HCT116 (cell line): ENCODE measurements at regions not wholly inside any gene's neighbourhood (a gene's known extent, or its start where the extent isn't known, plus 50 kb on each side); places are given as distances from the start of the nearest gene placed in this dataset.

Source experiments
- ATAC-seq: fragments of 200-7000 bp; cut with Tn5 transposase; 2 replicates; pipeline ENCODE4 v1.9.1; 2020; ENCODE audit warnings: mild to moderate bottlenecking, moderate library complexity
- BruUV-seq: library from RNA; stranded (reverse); fragments of 400-500 nt; replicated peaks from 2 replicates; lab custom pipeline; 2021; lab: Mats Ljungman, UMichigan
- CTCF ChIA-PET: fragments of 300-600 bp; sonication (Branson Sonifier 250); formaldehyde crosslinking; loops from one replicate; lab custom pipeline; 2021; ENCODE audit warnings: antibody characterized with exemption; lab: Charles Lee
- POLR2A ChIA-PET: fragments of 300-600, 350-600 bp; sonication (Branson Sonifier 250); formaldehyde crosslinking; loops from one replicate; lab custom pipeline; 2021; ENCODE audit warnings: antibody characterized with exemption; lab: Charles Lee
- RAD21 ChIA-PET, 2 experiments: fragments of 300-600 bp; sonication (Branson Sonifier 250); formaldehyde crosslinking; loops; one replicate each; lab custom pipeline; 2023; ENCODE audit warnings: low total read pairs in 2 of 2; ENCODE audit not compliant: uncharacterized antibody in 2 of 2, unreplicated experiment in 2 of 2, low non-redundant PET in 1 of 2; lab: Charles Lee
- DNase-seq: peaks from one replicate; pipeline ENCODE4 v3.0.0-alpha.2; 2010; ENCODE audit warnings: low read depth, low spot score
- H2AFZ ChIP-seq: fragments of 200-600 bp; shearing (Covaris generic), sonication (generic); 2 replicates; pipeline ENCODE4 v1.6.1; 2017; ENCODE audit warnings: low read depth, mixed run types, mixed read lengths, antibody characterized with exemption, low read length; ENCODE audit not compliant: poor library complexity, severe bottlenecking
- H3K27ac ChIP-seq: 2 replicates; pipeline ENCODE4 v1.5.1; 2012; ENCODE audit warnings: low read depth, low read length
- H3K27me3 ChIP-seq: fragments of 200-600 bp; sonication (generic); 2 replicates; pipeline ENCODE4 v1.6.1; 2016; ENCODE audit warnings: mixed run types, low read length, mixed read lengths; ENCODE audit not compliant: insufficient read depth
- H3K36me3 ChIP-seq, 2 experiments: fragments of 200-500 bp in 1 of 2; fragments of 200-600 bp in 1 of 2; sonication (Bioruptor generic) in 1 of 2; sonication (generic) in 1 of 2; 2 replicates each; pipeline versions ENCODE4 v1.5.1 to v1.6.1; 2014 to 2016; ENCODE audit warnings: low read length in 2 of 2, inconsistent platforms in 1 of 2, mixed read lengths in 1 of 2, mixed run types in 1 of 2; ENCODE audit not compliant: insufficient read depth in 2 of 2, control insufficient read depth in 1 of 2
- H3K4me1 ChIP-seq, 2 experiments: fragments of 200-600 bp in 1 of 2; sonication (generic) in 1 of 2; 2 replicates each; pipeline versions ENCODE4 v1.5.1 to v1.6.1; 2012 to 2017; ENCODE audit warnings: low read length in 2 of 2, inconsistent platforms in 1 of 2, mild to moderate bottlenecking in 1 of 2, mixed read lengths in 1 of 2, mixed run types in 1 of 2, moderate library complexity in 1 of 2; ENCODE audit not compliant: insufficient read depth in 2 of 2, control insufficient read depth in 1 of 2
- H3K4me2 ChIP-seq: fragments of 200-600 bp; sonication (generic); 2 replicates; pipeline ENCODE4 v1.6.1; 2017; ENCODE audit warnings: mixed run types, low read length, mixed read lengths
- H3K4me3 ChIP-seq, 2 experiments: fragments of 200-600 bp in 1 of 2; sonication (generic) in 1 of 2; replicated peaks in 1 of 2; 2 replicates each; pipeline ENCODE4 v1.5.1; 2011 to 2016; ENCODE audit warnings: low read length in 2 of 2, control low read depth in 1 of 2, low read depth in 1 of 2, mild to moderate bottlenecking in 1 of 2, mixed read lengths in 1 of 2, mixed run types in 1 of 2
- H3K79me2 ChIP-seq: fragments of 200-600 bp; sonication (generic); 2 replicates; pipeline ENCODE4 v1.6.1; 2017; ENCODE audit warnings: mild to moderate bottlenecking, mixed run types, low read length, moderate library complexity, mixed read lengths; ENCODE audit not compliant: insufficient read depth
- H3K9ac ChIP-seq: fragments of 200-600 bp; sonication (generic); 2 replicates; pipeline ENCODE4 v1.6.1; 2016; ENCODE audit warnings: low read length, mixed read lengths
- H3K9me2 ChIP-seq: fragments of 200-600 bp; sonication (generic), shearing (Covaris generic); 2 replicates; pipeline ENCODE4 v1.6.1; 2017; ENCODE audit warnings: mixed run types, mild to moderate bottlenecking, moderate library complexity; ENCODE audit not compliant: insufficient read depth
- H3K9me3 ChIP-seq, 2 experiments: fragments of 200-500 bp in 1 of 2; fragments of 200-600 bp in 1 of 2; sonication (Bioruptor generic) in 1 of 2; sonication (generic) in 1 of 2; 2 replicates each; pipeline ENCODE4 v1.6.1; 2014 to 2017; ENCODE audit warnings: low read length in 2 of 2, mixed read lengths in 2 of 2, inconsistent platforms in 1 of 2, low read depth in 1 of 2, mild to moderate bottlenecking in 1 of 2, mixed run types in 1 of 2, moderate library complexity in 1 of 2; ENCODE audit not compliant: control insufficient read depth in 1 of 2, insufficient read depth in 1 of 2
- H4K20me1 ChIP-seq: fragments of 200-600 bp; sonication (generic), shearing (Covaris generic); 2 replicates; pipeline ENCODE4 v1.6.1; 2017; ENCODE audit warnings: mixed run types, mild to moderate bottlenecking, moderate library complexity; ENCODE audit not compliant: insufficient read depth
- ELF1 ChIP-seq: IDR thresholded peaks from 2 replicates; pipeline ENCODE4 v1.6.1; 2012; ENCODE audit warnings: low read depth, borderline replicate concordance
- EZH2 ChIP-seq: fragments of 200-600 bp; sonication (generic); IDR thresholded peaks from 2 replicates; pipeline ENCODE4 v1.6.1; 2017; ENCODE audit warnings: antibody characterized with exemption, mixed run types
- EZH2phosphoT487 ChIP-seq: fragments of 200-600 bp; IDR thresholded peaks from 2 replicates; pipeline ENCODE4 v1.6.1; 2018; ENCODE audit warnings: antibody characterized with exemption, borderline replicate concordance
- FOSL1 ChIP-seq: IDR thresholded peaks from 2 replicates; pipeline ENCODE4 v1.6.1; 2012; ENCODE audit warnings: low read depth
- RAD21 ChIP-seq: IDR thresholded peaks from 2 replicates; pipeline ENCODE4 v1.6.1; 2012; ENCODE audit warnings: low read depth, mild to moderate bottlenecking
- SP1 ChIP-seq: IDR thresholded peaks from 2 replicates; pipeline ENCODE4 v1.6.1; 2012; ENCODE audit warnings: low read depth
- SRF ChIP-seq: IDR thresholded peaks from 2 replicates; pipeline ENCODE4 v1.6.1; 2012; ENCODE audit warnings: low read depth
- TCF7L2 ChIP-seq: IDR thresholded peaks from 2 replicates; pipeline ENCODE4 v1.7.0; 2011; ENCODE audit warnings: borderline replicate concordance, inconsistent platforms; ENCODE audit not compliant: insufficient read depth, insufficient read length; ENCODE audit errors: extremely low read depth
- ZNF274 ChIP-seq: fragments of 200-500 bp; sonication (Bioruptor generic); IDR thresholded peaks from 2 replicates; pipeline ENCODE4 v1.6.1; 2014; ENCODE audit warnings: mild to moderate bottlenecking, low read depth, low read length, inconsistent platforms
- intact Hi-C: fragments of 100-400 bp; cut with micrococcal nuclease; formaldehyde crosslinking; loops from 2 replicates; pipeline ENCODE4 v1.10.0; 2022
- TF ChIP-seq, protein P1 (sequence below): IDR thresholded peaks from 2 replicates; pipeline ENCODE4 v1.6.1; 2012
- TF ChIP-seq, protein P2 (sequence below): IDR thresholded peaks from 2 replicates; pipeline ENCODE4 v1.6.1; 2012
- TF ChIP-seq, protein P3 (sequence below): IDR thresholded peaks from 2 replicates; pipeline ENCODE4 v1.6.1; 2011; ENCODE audit warnings: mild to moderate bottlenecking, low read length, moderate library complexity; ENCODE audit not compliant: insufficient replicate concordance; ENCODE audit errors: extremely low read depth
- TF ChIP-seq, protein P4 (sequence below): IDR thresholded peaks from 2 replicates; pipeline ENCODE4 v1.6.1; 2012; ENCODE audit warnings: low read depth

DNA sequence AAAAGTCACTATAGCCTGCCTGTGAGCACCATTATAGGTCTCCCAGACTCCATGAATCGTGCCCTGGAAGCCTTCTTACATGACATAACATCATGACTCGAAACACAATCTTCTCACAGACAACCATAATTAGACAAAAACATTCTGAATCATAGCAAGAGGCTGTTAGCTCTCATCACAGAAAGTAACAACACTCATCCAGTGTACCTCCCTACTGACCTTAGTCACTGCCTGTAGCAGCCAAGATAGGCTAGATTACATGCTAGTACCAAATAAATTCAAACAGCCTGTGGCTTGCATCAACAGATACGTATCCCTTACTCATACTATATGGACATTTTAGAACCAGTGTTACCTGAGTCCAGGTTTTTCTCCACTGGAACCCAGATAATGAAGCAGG lies 663.8 kb upstream of the FOXG1 start:
- no peak overlapping the region for H3K4me3 ChIP-seq
- no peak overlapping the region for H3K4me2 ChIP-seq
- H3K27me3 ChIP-seq = no peaks in the 10 kb centered on the region
- H2AFZ ChIP-seq = no peak overlapping the region
- CTCF ChIA-PET = no interaction called here
- DNase-seq = no peak
- POLR2A ChIA-PET = no interaction called here
- RAD21 ChIA-PET = no interaction called here
- H3K36me3 ChIP-seq = no peaks in the 10 kb centered on the region
- H3K27ac ChIP-seq = no peak overlapping the region
- H3K79me2 ChIP-seq = no peaks in the 10 kb centered on the region
- H3K9me2 ChIP-seq = no peaks in the 10 kb centered on the region
- no peak for ATAC-seq
- H3K4me1 ChIP-seq = no peaks in the 10 kb centered on the region
- H4K20me1 ChIP-seq = no peaks in the 10 kb centered on the region
- TF ChIP-seq, protein P1, sequence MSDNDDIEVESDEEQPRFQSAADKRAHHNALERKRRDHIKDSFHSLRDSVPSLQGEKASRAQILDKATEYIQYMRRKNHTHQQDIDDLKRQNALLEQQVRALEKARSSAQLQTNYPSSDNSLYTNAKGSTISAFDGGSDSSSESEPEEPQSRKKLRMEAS = no peak
- TF ChIP-seq, protein P2, sequence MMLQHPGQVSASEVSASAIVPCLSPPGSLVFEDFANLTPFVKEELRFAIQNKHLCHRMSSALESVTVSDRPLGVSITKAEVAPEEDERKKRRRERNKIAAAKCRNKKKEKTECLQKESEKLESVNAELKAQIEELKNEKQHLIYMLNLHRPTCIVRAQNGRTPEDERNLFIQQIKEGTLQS = no peak
- TF ChIP-seq TCF7L2 (no peak), SP1 (no peak), FOSL1 (no peak), EZH2 (no peak), ZNF274 (no peak), ELF1 (no peak), RAD21 (no peak), EZH2phosphoT487 (no peak), SRF (no peak)
- TF ChIP-seq, protein P3, sequence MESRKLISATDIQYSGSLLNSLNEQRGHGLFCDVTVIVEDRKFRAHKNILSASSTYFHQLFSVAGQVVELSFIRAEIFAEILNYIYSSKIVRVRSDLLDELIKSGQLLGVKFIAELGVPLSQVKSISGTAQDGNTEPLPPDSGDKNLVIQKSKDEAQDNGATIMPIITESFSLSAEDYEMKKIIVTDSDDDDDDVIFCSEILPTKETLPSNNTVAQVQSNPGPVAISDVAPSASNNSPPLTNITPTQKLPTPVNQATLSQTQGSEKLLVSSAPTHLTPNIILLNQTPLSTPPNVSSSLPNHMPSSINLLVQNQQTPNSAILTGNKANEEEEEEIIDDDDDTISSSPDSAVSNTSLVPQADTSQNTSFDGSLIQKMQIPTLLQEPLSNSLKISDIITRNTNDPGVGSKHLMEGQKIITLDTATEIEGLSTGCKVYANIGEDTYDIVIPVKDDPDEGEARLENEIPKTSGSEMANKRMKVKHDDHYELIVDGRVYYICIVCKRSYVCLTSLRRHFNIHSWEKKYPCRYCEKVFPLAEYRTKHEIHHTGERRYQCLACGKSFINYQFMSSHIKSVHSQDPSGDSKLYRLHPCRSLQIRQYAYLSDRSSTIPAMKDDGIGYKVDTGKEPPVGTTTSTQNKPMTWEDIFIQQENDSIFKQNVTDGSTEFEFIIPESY = no peak
- TF ChIP-seq, protein P4, sequence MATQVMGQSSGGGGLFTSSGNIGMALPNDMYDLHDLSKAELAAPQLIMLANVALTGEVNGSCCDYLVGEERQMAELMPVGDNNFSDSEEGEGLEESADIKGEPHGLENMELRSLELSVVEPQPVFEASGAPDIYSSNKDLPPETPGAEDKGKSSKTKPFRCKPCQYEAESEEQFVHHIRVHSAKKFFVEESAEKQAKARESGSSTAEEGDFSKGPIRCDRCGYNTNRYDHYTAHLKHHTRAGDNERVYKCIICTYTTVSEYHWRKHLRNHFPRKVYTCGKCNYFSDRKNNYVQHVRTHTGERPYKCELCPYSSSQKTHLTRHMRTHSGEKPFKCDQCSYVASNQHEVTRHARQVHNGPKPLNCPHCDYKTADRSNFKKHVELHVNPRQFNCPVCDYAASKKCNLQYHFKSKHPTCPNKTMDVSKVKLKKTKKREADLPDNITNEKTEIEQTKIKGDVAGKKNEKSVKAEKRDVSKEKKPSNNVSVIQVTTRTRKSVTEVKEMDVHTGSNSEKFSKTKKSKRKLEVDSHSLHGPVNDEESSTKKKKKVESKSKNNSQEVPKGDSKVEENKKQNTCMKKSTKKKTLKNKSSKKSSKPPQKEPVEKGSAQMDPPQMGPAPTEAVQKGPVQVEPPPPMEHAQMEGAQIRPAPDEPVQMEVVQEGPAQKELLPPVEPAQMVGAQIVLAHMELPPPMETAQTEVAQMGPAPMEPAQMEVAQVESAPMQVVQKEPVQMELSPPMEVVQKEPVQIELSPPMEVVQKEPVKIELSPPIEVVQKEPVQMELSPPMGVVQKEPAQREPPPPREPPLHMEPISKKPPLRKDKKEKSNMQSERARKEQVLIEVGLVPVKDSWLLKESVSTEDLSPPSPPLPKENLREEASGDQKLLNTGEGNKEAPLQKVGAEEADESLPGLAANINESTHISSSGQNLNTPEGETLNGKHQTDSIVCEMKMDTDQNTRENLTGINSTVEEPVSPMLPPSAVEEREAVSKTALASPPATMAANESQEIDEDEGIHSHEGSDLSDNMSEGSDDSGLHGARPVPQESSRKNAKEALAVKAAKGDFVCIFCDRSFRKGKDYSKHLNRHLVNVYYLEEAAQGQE = no peak
- TF ChIP-seq, all 23 proteins: peak for 0
- H3K9ac ChIP-seq = no peak overlapping the region
- peaks cover 8 to 41% of the 10 kb centered on the region in 2 experiments; a peak in 2 of 4 replicates for H3K9me3 ChIP-seq
- intact Hi-C loops = no loop called here
- no TSS peak for BruUV-seq
